Coronary artery (tissue), 2 donors: ENCODE measurements at regions not wholly inside any gene's neighbourhood (a gene's known extent, or its start where the extent isn't known, plus 50 kb on each side); places are given as distances from the start of the nearest gene placed in this dataset.
"Not testable (repeated sequence)": the region's sequence is repeated elsewhere in the genome, so short reads cannot be mapped to it uniquely, and the experiment has no call there.

Experiments used
- DNase-seq: peaks from one replicate; pipeline ENCODE4 v3.0.0-alpha.2; 2017; ENCODE audit warnings: low spot score
- H3K27ac ChIP-seq, 2 donors: fragments of 200-600 bp; sonication (generic); one replicate each; pipeline ENCODE4 v1.5.1; 2016 to 2019
- H3K4me3 ChIP-seq: fragments of 200-600 bp; sonication (generic); 2 replicates; pipeline ENCODE4 v1.5.1; 2016; ENCODE audit warnings: mild to moderate bottlenecking, moderate library complexity
- CTCF ChIP-seq: fragments of 200-600 bp; sonication (generic); IDR thresholded peaks from one replicate; pipeline ENCODE4 v1.5.1; 2019; ENCODE audit warnings: antibody characterized with exemption

GRCh38 chr2:39919511-39920306 lies 140.7 kb upstream of the THUMPD2 start:
- no peak for DNase-seq
- no peak for TF ChIP-seq CTCF
- Histone ChIP-seq H3K4me3 (no peak overlapping the region), H3K27ac (no peak overlapping the region)

DNA sequence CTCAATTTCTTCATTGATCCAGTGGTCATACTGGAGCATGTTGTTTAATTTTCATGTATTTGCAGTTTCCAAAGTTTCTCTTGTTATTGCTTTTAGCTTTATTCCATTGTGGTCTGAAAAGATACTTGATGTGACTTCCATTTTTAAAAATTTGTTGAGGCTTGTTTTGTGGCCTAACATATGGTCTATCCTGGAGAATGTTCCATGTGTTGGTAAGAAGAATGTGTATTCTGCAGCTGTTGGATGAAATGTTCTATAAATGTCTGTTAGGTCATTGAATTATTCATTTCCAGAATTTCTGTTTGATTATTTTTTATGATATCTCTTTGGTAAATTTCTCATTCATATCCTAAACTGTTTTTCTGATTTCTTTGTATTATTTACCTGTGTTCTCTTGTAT lies 139.8 kb upstream of the THUMPD2 start:
- DNase-seq, result no peak
- TF ChIP-seq CTCF, result no peak
- Histone ChIP-seq H3K4me3 (no peak overlapping the region), H3K27ac (no peak overlapping the region)

- DNase-seq, H3K27ac ChIP-seq, H3K4me3 ChIP-seq: not testable (repeated sequence)
These were observed 138.3 kb upstream of the THUMPD2 start for GRCh38 chr2:39917371-39917770.

DNA sequence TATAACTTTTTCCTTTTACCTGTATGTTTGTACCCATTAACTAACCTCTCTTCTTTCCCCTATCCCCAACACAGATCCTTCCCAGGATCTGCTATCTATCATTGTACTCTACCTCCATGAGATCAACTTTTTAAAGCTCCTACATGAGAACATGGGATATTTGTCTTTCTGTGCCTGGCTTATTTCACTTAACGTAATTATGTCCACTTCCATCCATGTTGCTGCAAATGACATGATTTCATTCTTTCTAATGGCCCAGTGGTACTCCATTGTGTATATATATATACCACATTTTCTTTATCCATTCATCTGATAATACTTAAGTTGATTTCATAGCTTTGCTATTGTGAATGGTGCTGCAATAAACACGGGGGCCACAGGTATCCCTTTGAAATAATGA lies 135.9 kb upstream of the THUMPD2 start:
- Histone ChIP-seq H3K4me3 (no peak overlapping the region), H3K27ac (no peak overlapping the region)
- DNase-seq, result no peak
- no peak for TF ChIP-seq CTCF

- Histone ChIP-seq H3K27ac (no peak overlapping the region), H3K4me3 (no peak overlapping the region)
- no peak for DNase-seq
- TF ChIP-seq CTCF, result peak; percentile 52
These were observed 134.8 kb upstream of the THUMPD2 start for GRCh38 chr2:39913648-39914461.

DNA sequence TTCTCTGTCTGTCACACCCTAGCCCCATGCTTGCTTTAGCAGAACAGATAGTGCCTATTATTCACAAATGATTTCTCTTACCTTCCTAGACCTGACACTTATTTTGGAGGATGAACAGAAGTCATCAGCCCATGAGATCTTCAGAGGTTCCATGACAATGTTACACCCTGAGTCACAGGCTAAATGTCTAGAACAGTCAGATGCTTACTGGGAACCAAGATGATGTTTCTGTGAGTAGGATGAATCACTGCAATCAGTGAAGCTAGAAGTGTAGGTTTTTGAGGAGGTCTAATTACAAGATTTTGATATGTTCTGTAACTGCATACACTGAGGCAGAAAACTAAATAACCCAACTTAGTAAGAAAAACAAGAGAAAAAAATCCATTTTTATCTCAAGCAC lies 123.0 kb upstream of the THUMPD2 start:
- H3K27ac ChIP-seq, result no peak overlapping the region
- no peak overlapping the region for H3K4me3 ChIP-seq
- no peak for DNase-seq
- TF ChIP-seq CTCF, result no peak

GRCh38 chr2:39898934-39899333 lies 119.9 kb upstream of the THUMPD2 start:
- DNase-seq, result no peak
- H3K27ac ChIP-seq, result no peak overlapping the region
- no peak overlapping the region for H3K4me3 ChIP-seq
- no peak for TF ChIP-seq CTCF
